HCT116 (cell line): ENCODE measurements at regions not wholly inside any gene's neighbourhood (a gene's known extent, or its start where the extent isn't known, plus 50 kb on each side); places are given as distances from the start of the nearest gene placed in this dataset.

Experiments used
- CTCF ChIP-seq, 3 experiments: fragments of 200-600 bp in 1 of 3; sonication (generic) in 1 of 3; IDR thresholded peaks in 2 of 3; conservative IDR thresholded peaks in 1 of 3; 2 replicates each; pipeline ENCODE4 v1.5.1; 2012 to 2017; ENCODE audit warnings: low read depth in 2 of 3, low read length in 2 of 3, antibody characterized with exemption in 1 of 3, borderline replicate concordance in 1 of 3, control low read depth in 1 of 3, mild to moderate bottlenecking in 1 of 3, mixed read lengths in 1 of 3, mixed run types in 1 of 3, moderate library complexity in 1 of 3; ENCODE audit not compliant: insufficient read depth in 1 of 3
- EZH2 ChIP-seq: fragments of 200-600 bp; sonication (generic); IDR thresholded peaks from 2 replicates; pipeline ENCODE4 v1.6.1; 2017; ENCODE audit warnings: antibody characterized with exemption, mixed run types
- POLR2A ChIP-seq: IDR thresholded peaks from 2 replicates; pipeline ENCODE4 v1.7.0; 2011; ENCODE audit warnings: borderline replicate concordance; ENCODE audit not compliant: insufficient read depth, insufficient read length; ENCODE audit errors: extremely low read depth

GRCh38 chr2:142285480-142285879 lies 154.7 kb upstream of the LRP1B start:
- TF ChIP-seq EZH2, result no peak
- no peak for TF ChIP-seq CTCF (IDR thresholded peaks at IDR 0.05 in 2 of 3, conservative IDR thresholded peaks at IDR 0.05 in 1 of 3; ENCODE audit: borderline replicate concordance in 1 of 3, insufficient read depth in 1 of 3, low read depth in 2 of 3, low read length in 2 of 3)
- no peak for TF ChIP-seq POLR2A
